ENCODE measurements at regions not wholly inside any gene's neighbourhood (a gene's known extent, or its start where the extent isn't known, plus 50 kb on each side); places are given as distances from the start of the nearest gene placed in this dataset.

DNA sequence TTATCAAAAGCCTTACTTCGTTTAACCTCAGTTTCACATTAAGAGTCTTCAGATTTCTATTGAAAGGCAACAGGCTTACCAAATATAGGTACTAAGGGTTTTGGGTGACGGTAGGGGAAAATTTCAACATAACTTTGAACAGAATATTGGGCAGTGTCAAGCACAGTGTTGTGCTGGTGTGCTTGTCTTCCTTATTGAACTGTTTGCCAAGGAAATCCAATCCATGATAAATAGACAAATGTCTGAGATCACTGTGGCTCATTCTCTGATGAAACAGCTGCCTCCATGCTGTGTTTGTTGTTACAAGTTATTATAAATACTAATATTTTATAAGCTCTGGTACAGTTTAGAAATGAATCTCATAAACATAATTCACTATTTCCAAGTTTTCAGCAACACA lies 730.1 kb downstream of the NR2F1-AS1 start:
- DNase-seq (ENCODE audit: low read depth), result no peak
- no peak for TF ChIP-seq MYC (IDR thresholded peaks at IDR 0.05; ENCODE audit: low read depth, low read length)
- TF ChIP-seq, protein P1, sequence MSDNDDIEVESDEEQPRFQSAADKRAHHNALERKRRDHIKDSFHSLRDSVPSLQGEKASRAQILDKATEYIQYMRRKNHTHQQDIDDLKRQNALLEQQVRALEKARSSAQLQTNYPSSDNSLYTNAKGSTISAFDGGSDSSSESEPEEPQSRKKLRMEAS (IDR thresholded peaks at IDR 0.05; ENCODE audit: low read depth, low read length), result no peak
- TF ChIP-seq, protein P2, sequence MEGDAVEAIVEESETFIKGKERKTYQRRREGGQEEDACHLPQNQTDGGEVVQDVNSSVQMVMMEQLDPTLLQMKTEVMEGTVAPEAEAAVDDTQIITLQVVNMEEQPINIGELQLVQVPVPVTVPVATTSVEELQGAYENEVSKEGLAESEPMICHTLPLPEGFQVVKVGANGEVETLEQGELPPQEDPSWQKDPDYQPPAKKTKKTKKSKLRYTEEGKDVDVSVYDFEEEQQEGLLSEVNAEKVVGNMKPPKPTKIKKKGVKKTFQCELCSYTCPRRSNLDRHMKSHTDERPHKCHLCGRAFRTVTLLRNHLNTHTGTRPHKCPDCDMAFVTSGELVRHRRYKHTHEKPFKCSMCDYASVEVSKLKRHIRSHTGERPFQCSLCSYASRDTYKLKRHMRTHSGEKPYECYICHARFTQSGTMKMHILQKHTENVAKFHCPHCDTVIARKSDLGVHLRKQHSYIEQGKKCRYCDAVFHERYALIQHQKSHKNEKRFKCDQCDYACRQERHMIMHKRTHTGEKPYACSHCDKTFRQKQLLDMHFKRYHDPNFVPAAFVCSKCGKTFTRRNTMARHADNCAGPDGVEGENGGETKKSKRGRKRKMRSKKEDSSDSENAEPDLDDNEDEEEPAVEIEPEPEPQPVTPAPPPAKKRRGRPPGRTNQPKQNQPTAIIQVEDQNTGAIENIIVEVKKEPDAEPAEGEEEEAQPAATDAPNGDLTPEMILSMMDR (IDR thresholded peaks at IDR 0.05; ENCODE audit: low read depth, low read length), result no peak
- TF ChIP-seq POLR2A (IDR thresholded peaks at IDR 0.05; ENCODE audit: extremely low read depth, insufficient read length), result no peak
- no peak overlapping the region for H3K4me3 ChIP-seq (ENCODE audit: low read depth, low read length)

GRCh38 chr5:92849756-92850155 lies 731.3 kb downstream of the NR2F1-AS1 start:
- no peak overlapping the region for H3K4me3 ChIP-seq (ENCODE audit: low read depth, low read length)
- no peak for DNase-seq (ENCODE audit: low read depth)
- TF ChIP-seq, protein P2 (IDR thresholded peaks at IDR 0.05; ENCODE audit: low read depth, low read length), result no peak
- no peak for TF ChIP-seq POLR2A (IDR thresholded peaks at IDR 0.05; ENCODE audit: extremely low read depth, insufficient read length)

GRCh38 chr5:92841604-92842155 lies 739.3 kb downstream of the NR2F1-AS1 start:
- no peak for DNase-seq (ENCODE audit: low read depth)
- no peak overlapping the region for H3K4me3 ChIP-seq (ENCODE audit: low read depth, low read length)
- TF ChIP-seq POLR2A (IDR thresholded peaks at IDR 0.05; ENCODE audit: extremely low read depth, insufficient read length), result no peak
- TF ChIP-seq MYC (IDR thresholded peaks at IDR 0.05; ENCODE audit: low read depth, low read length), result no peak
- TF ChIP-seq, protein P1 (IDR thresholded peaks at IDR 0.05; ENCODE audit: low read depth, low read length), result no peak
- TF ChIP-seq, protein P2 (IDR thresholded peaks at IDR 0.05; ENCODE audit: low read depth, low read length), result no peak

- DNase-seq (ENCODE audit: low read depth), result no peak
Measured at GRCh38 chr5:92838253-92838652, 742.8 kb downstream of the NR2F1-AS1 start.

GRCh38 chr5:92836855-92837755 lies 743.9 kb downstream of the NR2F1-AS1 start:
- no peak for TF ChIP-seq POLR2A (IDR thresholded peaks at IDR 0.05; ENCODE audit: extremely low read depth, insufficient read length)
- TF ChIP-seq, protein P1 (IDR thresholded peaks at IDR 0.05; ENCODE audit: low read depth, low read length), result no peak
- TF ChIP-seq MYC (IDR thresholded peaks at IDR 0.05; ENCODE audit: low read depth, low read length), result no peak
- TF ChIP-seq, protein P2 (IDR thresholded peaks at IDR 0.05; ENCODE audit: low read depth, low read length), result no peak
- no peak for DNase-seq (ENCODE audit: low read depth)
- no peak overlapping the region for H3K4me3 ChIP-seq (ENCODE audit: low read depth, low read length)

More at GRCh38 chr5:92838253-92838652, 742.8 kb downstream of the NR2F1-AS1 start:
- no peak overlapping the region for H3K4me3 ChIP-seq (ENCODE audit: low read depth, low read length)
- TF ChIP-seq MYC (IDR thresholded peaks at IDR 0.05; ENCODE audit: low read depth, low read length), result no peak
- TF ChIP-seq, protein P1 (IDR thresholded peaks at IDR 0.05; ENCODE audit: low read depth, low read length), result no peak
- TF ChIP-seq, protein P2 (IDR thresholded peaks at IDR 0.05; ENCODE audit: low read depth, low read length), result no peak
- TF ChIP-seq POLR2A (IDR thresholded peaks at IDR 0.05; ENCODE audit: extremely low read depth, insufficient read length), result no peak

Measured in NB4 (cell line).